ENCODE measurements at regions not wholly inside any gene's neighbourhood (a gene's known extent, or its start where the extent isn't known, plus 50 kb on each side); places are given as distances from the start of the nearest gene placed in this dataset.

- TF ChIP-seq CTCF (IDR thresholded peaks at IDR 0.05) (no peak), POLR2A (IDR thresholded peaks at IDR 0.05) (no peak), EP300 (IDR thresholded peaks at IDR 0.05) (no peak), POLR2AphosphoS5 (IDR thresholded peaks at IDR 0.05) (no peak)
Observed at GRCh38 chr5:53288511-53288910, 179.0 kb upstream of the MOCS2 start.
